NCI-H2107 treated with DMSO at 0.1 percent for 48 hours (cell line): ENCODE measurements at regions not wholly inside any gene's neighbourhood (a gene's known extent, or its start where the extent isn't known, plus 50 kb on each side); places are given as distances from the start of the nearest gene placed in this dataset.

Source experiments
- DNase-seq: peaks from one replicate; lab custom pipeline; 2025; ENCODE audit not compliant: unreplicated experiment; lab: John Stamatoyannopoulos, UW

GRCh38 chr13:34431827-34432581 lies 510.1 kb upstream of the NBEA start:
- DNase-seq: no peak

GRCh38 chr13:34435338-34435737 lies 506.7 kb upstream of the NBEA start:
- no peak for DNase-seq

DNA sequence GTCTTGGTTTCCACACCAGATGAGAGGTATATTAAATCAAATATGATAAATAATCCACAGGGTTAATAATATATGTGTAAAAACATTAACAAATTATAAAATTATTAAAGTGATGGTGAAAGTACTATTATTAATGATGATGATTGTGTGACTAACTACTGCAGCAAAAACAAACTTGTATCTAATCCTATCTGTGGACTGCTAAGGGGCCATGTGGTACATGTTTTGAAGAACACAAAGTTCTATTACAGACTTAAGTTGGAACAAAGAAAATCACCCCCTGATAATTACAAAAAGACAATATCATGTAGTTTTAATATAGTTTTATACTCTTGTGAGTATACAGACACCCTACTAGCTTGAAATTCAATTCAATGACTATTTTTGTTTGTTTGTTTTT lies 504.2 kb upstream of the NBEA start:
- no peak for DNase-seq

- DNase-seq: no peak
These were observed 489.2 kb upstream of the NBEA start for GRCh38 chr13:34452831-34453230.

DNA sequence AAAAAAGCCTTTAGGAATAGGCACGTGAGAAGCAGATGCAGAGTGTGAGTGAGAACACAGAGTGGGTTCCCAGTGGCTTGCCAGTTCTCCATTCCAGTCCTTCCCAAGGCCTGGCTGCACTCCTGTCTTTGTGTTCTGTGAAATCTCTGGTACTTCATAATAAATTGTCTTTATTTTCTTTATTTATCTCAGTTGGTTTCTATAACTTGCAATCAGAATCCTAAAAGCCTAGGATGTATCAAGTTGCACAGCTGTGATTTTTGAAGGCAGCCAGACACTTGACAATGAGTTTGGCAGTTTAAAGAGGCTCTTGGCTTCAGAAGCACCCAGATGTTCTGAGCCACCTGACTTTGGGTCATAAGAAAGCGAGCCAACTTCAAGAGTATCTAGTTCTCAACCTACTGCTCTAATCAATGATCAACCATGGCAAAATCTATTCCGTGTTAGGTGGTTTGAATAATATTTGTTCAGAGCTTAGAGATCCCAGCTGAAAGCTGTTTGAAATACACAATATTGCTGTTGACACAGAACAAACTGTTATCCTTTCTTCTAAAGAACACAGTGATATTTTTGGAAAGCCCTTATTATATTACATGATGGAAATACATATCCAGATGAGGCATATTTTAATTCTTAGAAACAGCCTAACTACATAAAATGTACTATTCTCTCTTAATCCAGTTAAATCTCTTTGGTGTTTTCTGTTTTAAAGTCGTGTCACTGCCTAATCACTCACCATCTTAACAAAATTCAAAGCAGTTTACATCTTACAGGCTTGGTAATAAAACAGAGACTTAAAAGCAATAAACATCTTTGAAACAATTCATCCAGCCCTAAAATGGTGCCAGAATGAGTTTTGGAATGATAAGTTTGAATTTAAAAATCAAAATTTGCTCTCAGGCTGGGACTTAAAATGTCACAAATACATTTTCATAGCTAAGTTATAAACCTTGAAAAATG lies 483.0 kb upstream of the NBEA start:
- DNase-seq: peak; percentile 61

DNA sequence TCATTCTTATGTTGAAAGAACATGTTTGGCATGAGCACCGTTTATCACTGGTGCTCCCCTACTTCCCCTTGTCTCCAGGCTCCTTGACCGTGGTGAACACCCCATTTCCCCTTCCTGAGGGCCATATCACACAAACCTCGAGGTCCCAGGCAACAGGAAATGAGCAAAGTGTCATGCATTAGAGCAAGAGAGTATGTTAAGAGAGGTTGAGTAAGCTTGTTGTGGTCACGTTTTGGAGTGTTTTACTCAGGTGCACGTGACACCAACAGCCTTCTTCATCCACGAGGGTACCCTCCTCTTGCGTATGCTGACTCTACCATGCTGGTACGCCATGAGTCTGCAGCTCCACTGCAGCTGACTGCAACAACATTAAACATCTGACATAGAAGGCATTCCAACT lies 482.2 kb upstream of the NBEA start:
- no peak for DNase-seq

DNA sequence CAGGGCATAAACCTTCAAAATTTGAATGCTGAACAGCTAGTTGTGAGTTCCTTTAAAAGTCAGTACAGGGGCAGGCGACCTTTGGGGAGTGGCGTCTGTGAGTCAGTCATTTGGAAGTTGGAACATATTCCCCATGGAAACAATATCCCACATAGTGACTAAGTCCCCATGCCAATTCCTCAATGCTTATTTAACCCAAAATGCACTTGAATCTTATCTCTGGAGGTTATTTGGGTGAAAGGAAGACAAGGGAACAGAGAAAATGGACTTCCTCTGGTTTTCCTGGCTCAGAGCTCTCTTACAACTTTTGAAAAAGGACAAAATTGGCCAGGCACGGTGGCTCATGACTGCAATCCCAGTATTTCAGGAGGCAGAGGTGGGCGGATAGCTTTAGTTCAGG lies 479.2 kb upstream of the NBEA start:
- no peak for DNase-seq

DNA sequence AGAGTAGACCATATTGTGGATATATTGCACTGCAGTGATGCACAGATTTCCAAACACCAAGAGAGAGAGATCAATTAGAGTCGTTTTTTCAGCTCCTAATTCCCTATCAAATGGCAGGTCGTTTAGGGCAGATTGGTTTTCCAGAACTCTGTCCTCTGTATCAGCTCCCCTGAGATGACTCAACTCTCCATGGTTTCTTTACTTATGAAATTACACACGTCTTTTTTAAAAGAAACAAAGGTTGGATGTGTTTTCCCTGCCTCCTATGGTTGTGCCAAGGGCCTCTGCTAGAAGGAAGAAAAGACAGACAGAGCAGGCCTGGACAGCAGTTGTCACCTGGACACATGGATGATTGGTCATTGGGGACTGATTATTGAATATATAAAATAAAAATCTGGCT lies 478.1 kb upstream of the NBEA start:
- DNase-seq: no peak

DNA sequence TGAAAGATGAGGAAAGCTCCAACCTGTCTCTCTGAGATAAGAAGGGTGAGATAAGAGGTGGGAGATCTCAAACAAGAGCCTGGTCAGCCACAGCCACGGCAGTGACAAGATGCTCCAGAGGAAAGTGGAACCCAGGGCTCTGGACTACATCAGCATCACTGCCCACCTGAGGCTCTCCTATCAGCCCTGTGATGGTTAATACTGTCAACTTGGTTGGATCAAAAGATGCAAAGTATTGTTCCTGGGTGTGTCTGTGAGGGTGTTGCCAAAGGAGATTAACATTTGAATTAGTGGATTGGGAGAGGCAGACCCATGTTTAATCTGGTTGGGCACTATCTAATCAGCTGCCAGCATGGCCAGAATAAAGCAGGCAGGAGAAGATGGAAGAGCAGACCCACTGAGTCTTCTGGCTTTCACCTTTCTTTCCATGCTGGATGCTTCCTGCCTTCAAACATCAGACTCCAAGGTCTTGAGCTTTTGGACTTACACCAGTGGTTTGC lies 476.6 kb upstream of the NBEA start:
- DNase-seq: no peak

DNA sequence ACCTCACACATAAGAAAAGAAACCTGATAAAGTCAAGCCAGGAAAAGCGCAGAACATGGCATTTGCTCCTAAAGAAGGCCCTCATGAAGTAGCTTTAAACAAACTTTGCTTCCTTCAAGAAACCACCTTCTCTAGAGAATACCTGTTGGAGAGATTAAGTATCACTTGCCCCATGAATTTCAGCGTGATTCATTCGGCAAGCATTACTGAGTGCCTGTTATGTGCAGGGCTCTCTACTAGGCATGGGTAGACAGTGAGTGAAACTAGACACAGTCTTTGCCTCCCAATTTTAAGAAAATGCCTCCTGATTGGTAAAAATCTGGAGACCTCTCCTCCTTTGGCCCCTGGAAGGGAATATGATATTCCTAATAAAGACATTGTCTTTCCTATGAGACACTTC lies 475.8 kb upstream of the NBEA start:
- no peak for DNase-seq

DNA sequence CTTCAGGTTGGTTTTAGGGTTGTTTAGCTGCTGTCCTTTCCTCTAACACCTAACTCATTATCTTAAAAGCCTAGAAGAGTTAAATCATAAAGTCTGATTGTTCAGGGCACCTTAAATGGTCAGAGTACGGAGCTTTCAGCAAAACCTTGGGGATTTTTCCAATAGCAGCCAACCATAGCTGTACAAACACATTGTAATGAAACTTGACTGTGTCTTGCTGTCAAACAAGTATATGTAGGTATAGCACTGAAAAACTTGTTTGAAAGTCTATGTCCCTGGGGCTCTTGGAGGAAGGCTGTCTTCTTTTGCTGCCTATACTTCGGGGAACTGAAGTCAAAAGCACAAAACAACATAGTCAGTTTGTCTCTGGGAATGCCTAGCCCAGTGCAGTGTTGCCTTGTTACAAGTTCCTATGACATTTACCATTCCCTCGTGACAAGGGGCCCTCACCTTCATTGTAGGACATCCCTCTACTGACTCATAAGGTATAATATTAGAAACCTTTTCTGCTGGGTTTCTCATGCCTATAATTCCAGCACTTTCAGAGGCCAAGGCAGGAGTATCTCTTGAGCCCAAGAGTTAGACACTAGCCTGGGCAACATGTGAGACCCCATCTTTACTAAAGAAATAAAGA lies 474.5 kb upstream of the NBEA start:
- DNase-seq: no peak

DNA sequence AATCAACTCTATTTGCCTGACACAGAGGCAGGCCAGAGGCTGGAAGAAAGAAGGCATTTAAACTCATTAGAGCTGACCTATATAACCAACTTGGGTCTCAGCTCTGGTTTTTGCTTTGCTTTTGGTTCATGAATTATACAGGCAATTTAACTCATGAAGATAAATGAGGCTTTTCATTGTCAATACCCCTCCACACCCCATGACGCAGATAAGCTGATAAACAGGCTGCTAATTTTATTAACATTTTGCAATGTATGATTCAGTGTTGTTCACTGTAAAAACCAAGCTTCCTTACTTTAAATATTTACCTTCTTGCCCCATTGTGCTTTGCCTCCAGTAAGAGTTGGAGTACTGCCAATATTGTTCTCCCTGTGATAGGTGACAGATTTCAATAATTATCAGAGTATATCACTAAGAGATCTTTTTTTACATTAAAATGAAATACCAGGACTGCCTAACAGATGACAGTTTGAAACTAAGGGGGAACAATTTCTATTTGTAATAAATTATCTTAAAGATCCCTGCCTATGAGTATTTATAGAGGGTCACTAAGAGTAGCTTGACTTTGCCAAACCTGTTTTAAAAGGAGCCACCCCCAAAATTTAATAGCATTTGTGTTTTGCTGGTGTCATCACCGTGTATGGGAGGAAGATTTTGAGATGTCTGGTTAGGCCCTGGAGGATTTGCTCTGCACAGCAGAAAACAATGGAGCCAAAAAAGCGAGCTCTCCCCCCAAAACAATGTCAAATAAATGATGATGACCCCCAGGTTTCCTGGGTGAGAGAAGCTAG lies 472.7 kb upstream of the NBEA start:
- DNase-seq: no peak

DNA sequence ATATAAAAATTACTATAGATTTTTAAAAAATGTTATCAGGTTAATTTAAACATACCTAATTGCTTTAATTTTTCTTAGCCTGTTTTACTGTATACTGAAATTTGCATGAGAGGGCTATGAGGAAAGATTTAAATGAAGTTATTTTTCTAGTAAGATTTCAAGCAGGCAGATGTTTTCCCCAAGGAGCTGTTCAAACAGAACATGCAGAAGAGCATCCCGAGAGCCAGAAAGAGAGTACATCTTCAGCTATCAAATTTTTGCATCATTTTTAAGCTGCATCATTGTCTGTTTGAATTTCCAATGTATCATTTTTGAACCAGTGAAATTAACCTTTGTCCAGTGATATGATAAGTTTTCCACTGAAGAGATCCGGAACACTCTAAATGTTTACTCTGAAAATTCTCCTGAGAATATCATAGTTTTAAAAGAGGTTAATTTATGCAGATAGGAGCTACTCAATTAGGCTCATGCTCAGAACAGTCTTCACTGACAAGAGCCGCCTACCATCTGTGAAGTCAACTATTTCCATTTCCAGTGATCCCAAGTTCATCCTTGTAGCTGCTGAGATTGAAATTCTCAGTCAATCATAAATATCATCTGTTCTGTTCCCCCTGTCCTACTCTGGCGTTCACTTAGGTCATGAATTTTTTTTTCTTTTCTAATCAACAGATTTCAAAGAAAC lies 467.7 kb upstream of the NBEA start:
- DNase-seq: no peak

DNA sequence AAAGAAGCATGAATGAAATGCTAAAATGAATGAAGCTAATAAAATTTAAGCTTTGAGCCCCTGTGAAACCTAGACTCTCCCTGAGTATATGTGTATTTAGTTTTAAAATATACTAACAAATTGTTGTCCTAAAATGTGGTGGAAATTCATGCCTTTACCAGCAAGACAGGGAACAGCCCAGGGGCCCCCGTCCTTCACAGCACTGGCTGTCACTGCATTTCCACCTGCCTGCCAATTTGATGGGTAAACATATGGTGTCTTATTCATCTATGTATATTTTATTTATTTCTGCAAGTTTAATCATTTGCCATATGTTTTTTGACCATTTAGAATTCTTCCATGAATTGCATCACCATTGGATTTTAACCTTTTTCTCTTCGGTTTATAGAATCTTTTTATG lies 463.7 kb upstream of the NBEA start:
- no peak for DNase-seq

GRCh38 chr13:34502011-34502410 lies 440.1 kb upstream of the NBEA start:
- DNase-seq: no peak

- DNase-seq: no peak
These were observed 439.4 kb upstream of the NBEA start for GRCh38 chr13:34502621-34503020.

- no peak for DNase-seq
These were observed 435.3 kb upstream of the NBEA start for GRCh38 chr13:34506796-34507195.

- no peak for DNase-seq
These were observed 434.4 kb upstream of the NBEA start for GRCh38 chr13:34507630-34508029.

DNA sequence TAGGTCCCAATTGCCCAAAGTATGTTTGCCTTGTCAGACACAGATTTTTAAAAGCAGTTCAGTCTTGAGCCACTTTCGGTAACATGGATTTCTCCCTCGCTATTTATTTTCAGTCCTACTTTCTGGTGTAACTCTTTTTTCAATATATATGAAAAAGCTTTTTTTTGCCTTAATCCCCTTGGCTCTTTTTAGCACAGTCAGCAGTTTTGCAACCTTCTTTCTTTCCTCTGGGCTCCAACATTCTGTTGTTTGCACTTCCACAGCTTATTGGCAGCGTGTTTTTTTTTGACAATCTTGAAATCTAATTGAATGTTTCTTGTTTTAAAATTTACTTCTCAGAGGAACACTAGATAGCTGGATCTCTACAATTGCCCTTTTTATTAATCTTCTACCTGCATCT lies 429.3 kb upstream of the NBEA start:
- no peak for DNase-seq

DNA sequence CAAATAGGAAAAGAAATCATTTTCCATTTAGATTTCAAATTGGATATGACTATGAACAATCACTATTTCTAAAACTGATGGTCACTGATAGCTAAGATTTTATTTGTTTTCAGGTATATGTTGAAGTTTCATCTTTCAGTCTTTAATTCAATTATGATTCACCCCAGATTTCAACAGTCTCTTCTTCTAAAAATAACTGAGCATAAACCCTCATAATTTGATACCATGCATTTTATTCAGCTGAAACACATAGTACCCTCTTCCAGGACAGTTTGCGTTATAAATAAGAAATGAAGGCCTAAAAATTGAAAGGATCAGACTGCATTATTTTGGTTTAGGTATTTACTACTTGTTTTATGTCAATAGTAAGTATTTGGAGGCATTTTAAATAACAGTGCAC lies 428.5 kb upstream of the NBEA start:
- DNase-seq: no peak
